Eye (tissue), 1 donor: ENCODE measurements at regions not wholly inside any gene's neighbourhood (a gene's known extent, or its start where the extent isn't known, plus 50 kb on each side); places are given as distances from the start of the nearest gene placed in this dataset.
A peak's percentile ranks its signal among the peaks of the same experiment; 100 is the strongest.

ENCODE experiments used
- DNase-seq: peaks from one replicate; pipeline ENCODE4 v3.0.0-alpha.2; 2015

DNA sequence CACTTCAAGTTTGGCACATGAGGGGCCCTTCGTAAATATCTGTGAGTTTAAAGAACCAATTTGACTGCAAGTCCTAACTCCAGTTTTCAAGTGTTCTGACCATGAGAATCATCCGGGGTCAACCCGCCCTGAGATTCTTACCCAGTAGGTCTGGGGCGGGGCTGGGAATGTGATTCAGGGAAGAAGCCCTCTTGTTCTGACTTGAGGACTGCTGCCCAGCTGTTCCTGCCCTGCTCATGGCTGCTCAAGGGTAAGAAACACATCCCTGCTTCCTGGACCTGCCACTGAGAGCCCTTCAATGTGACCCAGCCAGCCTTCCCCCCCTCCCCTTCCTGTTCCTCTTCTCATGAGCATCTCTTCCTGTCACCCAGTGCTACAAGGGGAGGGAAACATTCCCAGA, 92.7 kb upstream of the PGRMC2 start:
- DNase-seq = no peak

DNA sequence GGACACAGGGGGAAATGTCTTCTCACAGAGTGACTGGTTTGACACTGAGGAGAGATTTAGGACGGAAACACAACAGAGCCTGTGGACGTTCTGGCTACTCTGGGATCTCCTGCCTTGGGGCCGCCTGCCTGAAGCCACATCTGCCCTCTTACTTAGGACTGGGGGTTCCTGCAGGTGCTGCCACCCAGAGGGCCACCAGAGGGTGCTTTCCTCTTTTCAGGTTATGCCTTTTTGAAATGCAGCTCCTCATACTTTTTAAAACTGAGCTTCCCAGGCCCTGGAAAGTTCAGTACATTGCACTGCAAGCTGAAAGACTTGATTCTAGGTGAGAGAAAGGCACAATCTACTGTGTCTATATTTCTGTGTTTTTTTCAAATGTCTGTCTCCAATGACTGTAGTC, 92.2 kb upstream of the PGRMC2 start:
- no peak for DNase-seq

DNA sequence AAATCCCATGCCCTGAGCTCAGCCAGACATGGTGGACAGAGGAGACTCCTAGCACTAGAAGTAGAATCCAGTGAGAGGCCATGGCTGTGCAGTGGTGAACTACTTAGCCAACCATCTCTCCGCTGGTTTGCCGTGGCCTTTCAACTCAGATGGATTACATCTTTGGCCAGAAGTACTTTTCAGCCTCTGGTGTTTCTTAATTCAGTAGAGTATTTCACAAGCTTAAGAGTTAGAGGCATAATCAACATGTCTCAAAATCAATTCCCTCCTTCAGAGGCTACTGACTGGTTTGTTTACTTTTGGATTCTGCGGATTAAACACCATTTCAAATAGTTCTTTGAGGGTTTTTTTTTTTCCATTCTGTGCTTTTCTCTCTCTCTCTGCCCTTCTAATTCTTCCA, 91.1 kb upstream of the PGRMC2 start:
- no peak for DNase-seq

DNA sequence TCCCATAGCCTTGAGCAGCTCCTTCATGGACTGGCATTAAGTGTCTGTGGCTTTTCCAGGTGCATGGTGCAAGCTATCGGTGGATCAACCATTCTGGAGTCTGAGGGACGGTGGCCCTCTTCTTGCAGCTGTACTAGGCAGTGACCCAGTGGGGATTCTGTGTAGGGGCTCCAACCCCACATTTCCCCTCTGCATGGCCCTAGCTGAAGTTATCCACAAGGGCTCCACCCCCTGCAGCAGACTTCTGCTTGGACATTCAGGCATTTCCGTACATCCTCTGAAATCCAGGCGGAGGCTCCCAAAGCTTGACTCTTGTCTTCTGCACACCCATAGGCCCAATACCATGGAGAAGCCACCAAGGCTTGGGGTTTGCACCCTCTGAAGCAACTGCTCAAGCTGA, 89.3 kb upstream of the PGRMC2 start:
- no peak for DNase-seq

DNA sequence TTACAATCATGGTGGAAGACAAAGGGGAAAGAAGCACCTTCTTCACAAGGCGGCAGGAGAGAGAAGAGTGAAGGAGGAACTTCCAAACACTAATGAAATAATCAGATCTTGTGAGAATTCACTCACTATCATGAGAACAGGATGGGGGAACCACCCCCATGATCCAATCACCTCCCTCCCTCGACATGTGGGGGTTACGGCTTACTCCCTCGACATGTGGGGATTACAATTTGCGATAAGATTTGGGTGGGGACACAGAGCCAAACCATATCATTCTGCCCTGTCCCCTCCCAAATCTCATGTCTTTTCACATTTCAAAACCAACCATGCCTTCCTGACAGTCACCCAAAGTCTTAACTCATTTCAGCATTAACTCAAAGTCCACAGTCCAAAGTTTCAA, 88.7 kb upstream of the PGRMC2 start:
- DNase-seq = no peak

DNA sequence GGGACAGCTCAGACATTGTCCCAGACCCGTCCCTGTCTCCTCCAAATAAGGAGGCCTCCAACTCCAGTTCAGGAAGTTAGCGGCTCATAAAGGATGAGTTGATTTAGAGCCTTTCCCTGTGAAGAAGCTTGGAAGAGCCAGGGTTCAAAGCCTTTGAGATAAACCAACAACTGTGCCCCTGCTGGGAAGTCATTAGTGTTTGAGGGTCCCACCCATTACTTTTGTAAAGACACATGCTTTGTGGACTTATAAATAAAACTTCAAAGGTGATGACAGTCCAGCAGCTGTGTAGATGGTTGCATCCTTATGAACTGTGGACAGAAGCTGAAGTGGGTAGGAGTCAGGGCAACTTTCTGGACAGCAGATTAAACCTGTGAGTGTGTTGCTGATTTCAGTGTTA, 86.0 kb upstream of the PGRMC2 start:
- no peak for DNase-seq

DNA sequence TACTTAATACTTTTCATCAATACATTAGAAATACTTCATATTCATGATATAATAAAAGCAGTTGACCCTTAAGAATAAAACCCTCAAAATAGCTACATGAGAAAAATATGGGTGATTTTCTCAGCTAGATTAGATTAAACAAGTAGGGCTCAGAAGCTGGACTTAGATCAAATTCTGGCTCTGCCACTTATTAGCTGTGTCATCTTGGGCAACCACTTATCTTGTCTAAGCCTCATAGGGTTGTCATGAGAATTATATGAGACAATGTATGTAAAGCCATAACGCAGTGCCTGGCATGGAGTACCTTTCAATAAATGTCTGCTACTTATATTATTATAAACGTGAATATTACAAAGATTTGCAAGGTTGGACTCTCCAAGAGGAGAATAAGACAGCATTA, 84.3 kb upstream of the PGRMC2 start:
- no peak for DNase-seq

DNA sequence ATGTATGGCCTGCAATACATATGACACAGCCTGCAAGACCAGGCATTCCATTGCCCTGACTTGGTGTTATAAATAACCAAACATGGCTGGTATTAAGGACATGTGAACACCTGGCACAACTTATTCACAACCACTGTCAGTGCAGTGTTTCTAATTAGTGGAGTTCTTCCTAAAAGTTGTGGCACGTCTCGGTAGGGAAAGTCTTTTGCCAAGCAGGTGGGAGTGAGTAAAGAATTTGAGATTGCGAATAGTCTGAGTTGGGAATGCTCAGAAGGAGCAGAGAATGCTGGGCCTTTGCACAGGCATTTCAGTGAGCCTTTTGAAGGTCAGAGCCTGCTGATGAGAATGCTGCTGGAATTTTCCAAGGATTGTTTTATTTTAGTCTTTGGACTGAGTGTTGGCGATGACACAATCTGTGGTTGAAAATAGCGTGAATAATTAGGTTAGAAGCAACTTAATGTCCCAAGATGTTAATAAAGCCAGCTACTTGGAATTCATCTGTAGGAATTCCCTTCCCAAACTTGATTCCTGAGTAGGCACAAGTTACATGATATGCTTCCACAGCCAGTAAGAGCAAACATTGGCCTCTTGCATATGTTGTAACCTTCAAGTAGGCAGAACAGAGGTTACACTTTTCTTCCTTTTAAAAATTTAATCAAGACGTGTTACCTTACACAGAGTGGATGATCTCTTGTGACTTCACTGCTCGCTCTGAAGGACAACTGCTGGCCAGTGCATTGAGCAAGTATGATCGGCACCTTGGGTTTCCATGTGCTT, 83.6 kb upstream of the PGRMC2 start:
- DNase-seq = no peak

DNA sequence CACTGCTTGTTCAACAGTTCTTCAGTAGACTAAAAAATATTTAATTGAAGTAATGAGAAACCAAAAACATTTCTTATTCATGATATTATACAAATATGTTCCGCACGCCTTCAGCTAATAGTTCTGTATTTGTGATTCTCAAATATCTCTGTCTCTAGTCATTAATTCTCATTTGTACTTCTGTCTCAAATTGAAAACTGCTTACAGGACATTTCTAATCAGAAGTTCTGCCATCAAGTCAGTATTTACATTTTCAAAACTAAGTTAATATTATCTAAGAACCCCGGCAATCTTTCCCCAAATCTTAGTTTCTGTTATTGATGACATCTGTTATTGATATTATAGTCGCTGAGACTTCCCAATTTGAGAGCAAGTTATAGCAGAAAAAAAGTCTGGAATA, 78.6 kb upstream of the PGRMC2 start:
- DNase-seq = no peak

DNA sequence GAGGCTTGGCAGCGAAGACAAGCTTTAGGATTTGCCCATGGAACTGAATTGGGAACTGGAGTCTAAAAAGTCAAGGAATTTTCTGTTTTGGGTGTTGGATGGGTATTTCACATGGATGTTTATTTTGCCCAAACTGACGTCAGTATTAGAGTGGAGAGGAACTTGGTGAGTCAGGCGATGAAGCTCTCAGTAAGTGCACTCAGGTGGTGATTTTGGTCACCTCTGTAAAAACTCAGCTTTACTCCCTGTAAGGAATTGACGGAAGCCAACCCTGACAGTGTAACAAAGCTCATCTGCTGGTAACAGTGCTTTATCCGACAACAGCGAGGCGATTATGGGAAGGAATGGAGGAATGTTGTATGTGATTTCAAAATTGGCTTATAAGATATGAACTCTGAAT, 77.0 kb upstream of the PGRMC2 start:
- DNase-seq = no peak

DNA sequence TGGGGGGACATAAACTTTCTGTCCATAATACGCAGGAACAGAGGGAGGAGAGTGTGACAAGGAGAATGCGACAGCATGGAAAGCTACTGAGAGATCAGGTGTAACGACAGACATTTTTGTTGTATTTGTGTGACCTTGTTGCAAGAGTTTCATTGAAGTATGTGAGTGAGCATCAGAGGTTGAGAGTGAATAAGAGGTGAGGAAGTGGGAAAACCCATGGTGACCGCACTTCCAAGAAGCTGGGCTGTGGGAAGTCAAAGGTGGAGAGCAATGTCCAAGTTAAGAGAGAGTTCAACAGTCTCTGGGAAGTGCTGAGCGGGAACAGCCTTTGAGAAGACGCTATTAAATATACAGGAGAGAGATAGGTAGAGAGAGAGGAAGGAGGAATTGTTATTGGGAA, 76.4 kb upstream of the PGRMC2 start:
- DNase-seq = no peak

DNA sequence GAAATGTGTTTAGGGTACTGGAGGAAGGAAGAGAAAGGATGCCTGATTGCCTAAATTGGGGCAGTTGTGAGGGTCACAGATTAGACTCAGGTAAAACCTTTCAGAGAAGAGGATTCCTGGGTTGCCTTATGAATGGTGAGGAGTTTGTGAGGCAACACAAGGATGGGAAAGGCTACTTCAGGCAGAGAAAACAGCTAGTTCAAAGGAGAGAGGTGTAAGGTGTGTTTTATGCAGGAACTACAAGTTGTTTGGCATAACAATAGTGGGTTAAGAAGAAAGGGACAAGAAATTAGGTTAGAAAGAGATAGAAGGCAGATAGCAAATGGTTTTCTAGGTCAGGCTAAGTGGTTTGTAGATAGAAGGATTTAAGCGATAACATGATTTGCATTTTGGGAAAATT, 75.1 kb upstream of the PGRMC2 start:
- no peak for DNase-seq

DNA sequence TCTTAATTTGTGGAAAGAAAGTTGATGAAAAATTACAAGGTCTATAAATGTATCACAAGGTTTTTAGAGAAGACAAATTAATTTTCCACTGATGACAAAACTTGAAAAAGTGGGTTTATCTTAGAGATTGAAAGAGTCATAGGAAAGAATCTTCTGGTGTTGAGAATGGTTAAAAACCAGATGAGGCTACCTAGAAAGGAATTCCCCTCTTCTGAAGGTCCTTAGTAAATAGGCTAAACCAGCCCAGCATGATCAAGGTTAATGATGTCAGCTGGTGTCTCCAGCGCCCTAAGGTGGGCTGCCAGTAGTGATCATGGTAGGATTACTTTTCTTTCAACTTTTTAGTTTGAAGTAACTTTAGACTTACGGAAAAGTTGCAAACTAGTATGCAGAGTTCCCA, 71.8 kb upstream of the PGRMC2 start:
- no peak for DNase-seq

DNA sequence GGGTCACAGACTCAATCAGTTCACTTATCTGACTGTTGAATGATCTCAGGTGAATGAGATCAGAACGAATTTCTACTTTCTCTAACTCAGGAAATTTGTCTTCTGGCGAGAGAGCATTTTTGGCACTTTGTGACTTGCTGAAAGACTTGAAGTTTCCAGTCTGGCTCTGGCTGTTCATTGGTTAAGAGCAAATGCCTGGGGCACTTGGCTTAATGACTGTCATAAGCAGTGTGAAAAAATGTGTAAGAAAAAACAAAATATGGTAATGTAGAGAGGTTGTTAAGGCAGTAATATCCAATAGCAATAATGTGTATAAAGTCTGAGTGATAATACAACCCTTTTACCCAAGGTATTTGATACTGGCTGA, 71.3 kb upstream of the PGRMC2 start:
- DNase-seq = no peak

DNA sequence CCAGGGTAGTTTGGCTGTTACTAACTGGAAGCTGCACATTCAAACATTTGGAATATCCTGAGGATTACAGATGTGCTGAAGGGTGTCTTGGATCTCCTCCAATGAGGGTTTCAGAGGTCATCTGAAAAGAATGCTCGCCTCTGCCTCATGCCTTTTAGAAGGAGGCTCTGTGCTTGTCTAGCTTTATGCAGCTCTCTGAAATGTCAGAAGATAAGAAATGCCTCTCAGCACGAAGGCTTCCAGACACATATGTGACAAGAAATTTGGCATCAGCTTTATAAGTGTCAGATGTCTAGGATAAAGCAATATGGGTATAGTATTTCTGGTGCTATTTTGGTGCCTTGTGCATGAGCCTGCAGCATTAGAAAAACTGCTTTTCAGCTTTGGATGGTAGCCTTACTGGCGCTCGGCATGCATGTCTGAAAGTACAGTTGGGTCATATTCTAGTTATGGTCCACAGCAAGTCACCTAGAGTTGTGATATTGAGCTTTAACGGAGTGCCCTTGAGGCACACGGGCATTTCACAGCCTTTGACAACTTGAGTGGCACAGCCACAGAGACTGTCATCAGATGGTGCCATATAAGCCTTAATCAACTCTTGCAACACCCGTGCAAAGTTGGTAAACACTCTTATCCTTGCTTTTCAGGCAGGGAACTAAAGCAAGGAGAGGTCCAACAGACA, 70.8 kb upstream of the PGRMC2 start:
- DNase-seq = no peak

DNA sequence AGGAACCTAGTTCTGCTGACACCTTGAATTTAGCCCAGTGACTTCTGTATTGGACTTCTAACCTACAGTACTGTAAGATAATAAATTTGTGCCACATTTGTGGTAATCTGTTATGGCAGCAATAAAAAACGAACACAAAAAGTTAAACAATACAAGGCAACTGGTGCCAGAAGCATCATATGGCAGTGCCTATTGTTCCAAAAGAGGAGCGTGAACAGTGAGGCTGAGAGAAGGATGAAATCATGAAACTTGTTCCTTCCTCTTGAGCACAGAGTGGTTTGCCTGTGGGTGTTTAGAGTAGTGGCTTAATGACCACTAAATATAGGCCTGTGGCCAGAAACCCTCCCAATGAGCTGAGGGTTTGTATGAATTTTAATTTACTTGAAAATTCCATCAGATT, 69.7 kb upstream of the PGRMC2 start:
- no peak for DNase-seq

DNA sequence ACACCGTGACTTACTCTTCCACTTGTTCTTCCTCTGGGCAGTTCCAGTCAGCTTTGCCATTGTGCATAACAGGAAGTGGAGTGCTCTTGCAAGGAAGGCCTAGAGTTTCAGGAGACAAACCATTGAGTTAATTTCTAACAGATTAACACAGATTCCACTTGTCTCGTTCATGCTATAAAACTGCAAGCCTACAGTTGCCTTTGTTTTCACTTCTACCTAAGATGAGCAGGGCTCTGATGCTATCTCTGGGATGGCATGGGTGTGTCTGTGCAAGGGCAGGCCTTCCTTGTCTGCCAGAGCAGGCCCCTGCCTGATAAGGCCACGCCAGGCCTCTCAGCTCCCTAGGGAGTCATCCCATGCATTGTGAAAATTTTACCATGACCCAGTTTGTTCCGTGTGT, 67.7 kb upstream of the PGRMC2 start:
- no peak for DNase-seq

DNA sequence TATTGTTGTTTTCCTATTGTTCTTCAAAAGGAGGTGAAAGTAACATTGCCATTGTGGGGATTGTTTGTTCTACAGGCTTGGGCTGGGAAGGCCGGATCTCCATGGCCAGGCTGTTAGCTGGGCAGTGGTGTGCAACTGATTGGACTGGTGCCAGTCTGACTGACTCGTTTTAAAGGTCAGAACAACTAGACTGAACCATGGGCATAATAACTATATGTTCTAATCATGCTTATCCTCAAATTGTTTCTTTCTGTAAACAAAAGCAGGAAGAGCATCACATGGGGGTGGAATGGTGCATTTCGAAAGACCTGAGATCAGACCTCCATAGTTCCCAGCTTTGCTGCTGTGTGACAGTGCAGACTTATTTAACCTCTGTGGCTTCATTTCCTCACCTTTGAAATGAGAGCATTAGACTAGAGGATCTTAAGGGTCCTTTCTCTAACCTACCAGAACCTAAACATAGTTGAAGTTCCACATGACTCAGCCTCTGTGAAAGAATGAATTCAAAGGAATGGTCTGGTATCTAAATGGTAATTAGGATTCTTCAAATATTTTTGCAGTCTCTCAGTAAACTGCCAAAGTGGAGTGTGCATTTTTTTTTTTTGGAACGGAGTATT, 66.7 kb upstream of the PGRMC2 start:
- peak; percentile 22 for DNase-seq

DNA sequence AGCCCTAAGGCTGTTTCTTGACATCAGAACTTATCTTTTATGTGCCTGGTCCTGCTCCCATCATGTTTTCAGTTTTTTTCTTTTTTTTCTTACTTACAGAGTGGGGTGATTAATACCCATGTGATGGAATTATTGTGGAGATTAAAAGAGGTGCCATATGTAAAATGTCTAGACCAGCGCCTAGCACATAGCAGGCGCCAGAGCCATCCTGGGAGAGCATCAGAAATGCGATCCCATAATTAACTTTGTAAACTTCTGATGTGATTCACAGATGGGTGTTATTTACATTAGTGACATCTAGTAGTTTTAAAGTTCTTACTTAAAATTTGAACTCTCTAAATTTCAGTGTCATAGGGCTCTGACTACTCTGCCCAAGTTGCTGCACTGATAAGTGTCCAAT, 66.2 kb upstream of the PGRMC2 start:
- no peak for DNase-seq

DNA sequence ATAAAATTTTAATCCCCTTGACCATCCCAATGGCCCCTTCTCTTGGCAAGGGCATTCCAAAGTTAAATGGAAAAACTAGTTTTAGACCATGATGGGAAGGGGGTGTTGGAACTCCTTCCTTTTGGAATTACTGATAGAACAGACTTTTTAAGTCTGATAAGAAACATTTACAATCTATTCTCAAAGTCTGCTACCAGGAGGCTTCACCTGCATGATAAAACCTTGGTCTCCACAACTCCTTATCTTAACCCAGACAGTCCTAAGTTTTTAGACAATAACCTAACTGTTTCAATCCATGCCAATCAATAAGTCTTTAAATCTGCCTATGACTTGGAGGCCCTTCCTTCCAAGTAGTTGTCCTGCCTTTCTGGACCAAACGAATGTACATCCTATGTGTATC, 63.9 kb upstream of the PGRMC2 start:
- no peak for DNase-seq

DNA sequence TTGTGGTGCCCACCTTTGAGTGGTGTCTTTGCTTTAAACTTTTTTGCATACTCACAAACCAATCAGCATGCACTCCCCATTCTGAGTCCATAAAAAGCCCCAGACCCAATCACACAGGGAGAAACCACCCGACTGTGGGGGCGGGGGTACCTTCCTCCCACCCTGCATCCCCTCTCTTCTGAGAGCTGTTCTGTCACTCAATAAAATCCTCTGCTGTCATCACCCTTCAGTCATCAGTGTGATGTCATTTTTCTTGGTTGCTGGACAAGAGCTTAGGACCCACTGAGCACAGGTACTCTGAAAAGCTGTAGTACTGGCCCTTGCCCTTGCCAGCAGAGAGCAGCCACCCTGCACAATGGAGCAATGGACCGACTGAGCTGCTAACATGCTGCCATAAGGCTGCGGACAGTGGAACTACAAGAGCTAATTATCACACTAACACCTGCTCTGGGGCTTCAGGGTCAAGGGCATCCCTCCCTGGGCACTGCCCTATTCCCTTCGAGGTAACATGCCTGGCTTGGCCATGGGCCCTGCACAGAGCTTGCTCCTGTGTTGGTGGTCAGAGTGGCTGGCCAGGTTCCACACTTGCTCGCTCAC, 62.9 kb upstream of the PGRMC2 start:
- no peak for DNase-seq

DNA sequence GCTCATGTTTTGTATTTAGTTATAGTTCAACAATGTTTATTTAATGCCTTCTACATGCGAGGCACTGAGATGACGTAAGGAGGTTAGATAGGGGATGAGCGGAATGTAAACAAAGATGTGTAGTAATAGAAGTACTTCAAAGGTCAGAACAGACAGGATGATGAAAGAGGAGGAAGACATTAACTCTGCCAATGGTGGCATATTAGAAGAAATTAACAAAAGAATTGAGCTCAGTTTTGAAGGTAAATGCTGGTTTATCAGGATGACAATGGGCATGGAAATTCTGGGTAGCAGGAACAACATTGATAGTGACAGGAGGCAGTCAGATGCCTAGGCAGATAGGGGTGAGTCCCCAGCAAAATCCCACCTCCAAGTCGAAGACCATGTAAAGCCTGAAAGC, 62.3 kb upstream of the PGRMC2 start:
- no peak for DNase-seq

DNA sequence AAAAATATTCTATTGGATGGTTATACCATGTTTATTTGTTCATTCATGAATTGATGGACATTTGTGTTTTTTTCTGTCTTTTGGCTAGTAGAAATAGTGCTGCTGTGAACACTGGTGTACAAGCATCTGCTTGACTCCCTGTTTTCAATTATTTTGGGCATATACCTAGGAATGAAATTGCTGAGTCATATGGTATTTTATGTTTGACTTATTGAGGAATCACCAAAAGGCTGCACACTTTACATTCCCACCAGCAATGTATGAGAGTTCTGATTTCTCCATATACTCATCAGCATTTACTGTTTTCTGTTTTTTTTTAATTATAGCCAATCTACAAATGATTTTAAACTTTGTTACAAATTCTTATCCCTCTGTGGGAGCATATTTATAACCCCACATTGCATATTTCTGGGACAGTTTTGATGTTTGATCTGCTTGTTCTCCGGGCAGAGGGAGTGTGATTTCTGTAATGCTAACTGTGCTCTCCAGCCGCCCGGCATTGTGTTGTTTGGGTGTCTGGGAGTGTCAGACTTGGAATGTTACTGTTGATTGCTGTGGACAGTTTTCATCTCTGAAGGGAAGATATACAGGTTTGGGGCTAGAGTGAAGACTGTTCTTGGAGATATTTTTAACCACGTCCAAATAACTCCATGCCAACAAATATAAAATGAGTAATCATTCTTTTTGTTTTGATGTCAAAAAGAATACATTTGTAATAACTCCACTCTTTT, 60.5 kb upstream of the PGRMC2 start:
- DNase-seq = no peak
